ENCODE measurements at regions not wholly inside any gene's neighbourhood (a gene's known extent, or its start where the extent isn't known, plus 50 kb on each side); places are given as distances from the start of the nearest gene placed in this dataset.

DNA sequence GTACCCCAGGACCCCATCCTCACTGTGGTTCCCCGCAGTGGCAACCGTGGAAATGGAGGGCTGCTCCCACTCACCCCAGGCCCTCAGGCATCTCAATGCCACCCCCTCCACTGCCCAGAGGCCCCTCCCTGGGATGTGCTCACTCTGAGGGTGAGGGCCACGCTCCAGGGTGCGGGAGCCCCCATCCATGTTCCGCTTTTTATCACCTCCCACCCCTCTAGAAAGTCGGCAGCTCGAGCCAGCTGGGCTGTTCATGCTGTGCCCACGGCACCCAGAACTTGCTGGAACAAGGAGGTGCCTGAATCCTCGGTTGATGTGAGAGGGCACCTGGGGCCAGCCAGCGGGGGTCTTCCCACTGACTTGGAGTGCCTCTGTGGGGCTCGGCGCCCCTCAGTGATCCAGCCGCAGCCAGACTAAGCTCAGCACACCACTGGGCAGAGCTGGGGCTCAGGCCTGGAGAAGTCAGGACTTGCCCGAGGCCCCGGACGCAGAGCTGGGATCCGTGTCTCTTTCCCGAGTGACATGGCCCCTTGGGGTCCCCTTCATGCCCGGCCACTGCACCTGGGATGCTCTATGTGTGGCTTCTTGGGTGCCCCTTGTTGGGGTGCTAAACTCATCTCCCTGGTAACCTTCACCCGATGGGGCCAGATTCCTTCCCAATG is 143.1 kb upstream of the GSE1 start:
- TF ChIP-seq, protein P1, sequence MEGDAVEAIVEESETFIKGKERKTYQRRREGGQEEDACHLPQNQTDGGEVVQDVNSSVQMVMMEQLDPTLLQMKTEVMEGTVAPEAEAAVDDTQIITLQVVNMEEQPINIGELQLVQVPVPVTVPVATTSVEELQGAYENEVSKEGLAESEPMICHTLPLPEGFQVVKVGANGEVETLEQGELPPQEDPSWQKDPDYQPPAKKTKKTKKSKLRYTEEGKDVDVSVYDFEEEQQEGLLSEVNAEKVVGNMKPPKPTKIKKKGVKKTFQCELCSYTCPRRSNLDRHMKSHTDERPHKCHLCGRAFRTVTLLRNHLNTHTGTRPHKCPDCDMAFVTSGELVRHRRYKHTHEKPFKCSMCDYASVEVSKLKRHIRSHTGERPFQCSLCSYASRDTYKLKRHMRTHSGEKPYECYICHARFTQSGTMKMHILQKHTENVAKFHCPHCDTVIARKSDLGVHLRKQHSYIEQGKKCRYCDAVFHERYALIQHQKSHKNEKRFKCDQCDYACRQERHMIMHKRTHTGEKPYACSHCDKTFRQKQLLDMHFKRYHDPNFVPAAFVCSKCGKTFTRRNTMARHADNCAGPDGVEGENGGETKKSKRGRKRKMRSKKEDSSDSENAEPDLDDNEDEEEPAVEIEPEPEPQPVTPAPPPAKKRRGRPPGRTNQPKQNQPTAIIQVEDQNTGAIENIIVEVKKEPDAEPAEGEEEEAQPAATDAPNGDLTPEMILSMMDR (IDR thresholded peaks at IDR 0.05), result no peak
- Histone ChIP-seq H3K9me3 (no peaks in the 10 kb centered on the region), H3K4me1 (ENCODE audit: control insufficient read depth in 1 of 2, insufficient read depth in 1 of 2, low read depth in 1 of 2, low read length in 1 of 2) (no peaks in the 10 kb centered on the region), H3K36me3 (no peaks in the 10 kb centered on the region), H3K4me3 (ENCODE audit: low read depth in 1 of 2, low read length in 1 of 2) (no peak overlapping the region), H3K27me3 (peaks cover 30% of the 10 kb centered on the region), H3K27ac (no peak overlapping the region)

DNA sequence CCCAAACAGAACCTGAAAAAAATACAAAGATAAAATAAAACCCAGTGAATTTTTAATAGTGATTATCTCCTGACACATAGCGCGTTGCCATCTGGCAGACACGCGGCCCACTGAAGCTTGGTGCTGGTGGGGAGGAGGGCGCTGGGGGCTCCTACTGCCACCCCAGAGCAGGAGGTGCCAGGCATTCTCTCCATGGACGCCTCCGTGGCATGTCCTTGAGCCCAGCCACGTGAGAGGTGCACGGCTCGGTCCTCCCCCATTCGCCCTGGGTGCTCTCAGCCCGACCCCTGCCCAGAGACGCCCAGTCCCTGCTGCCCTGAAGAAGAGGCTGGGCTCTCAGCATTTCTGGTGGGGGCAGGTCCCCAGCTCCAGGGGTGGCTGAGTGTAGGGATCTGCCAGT is 142.2 kb upstream of the GSE1 start:
- no peak overlapping the region for H3K27ac ChIP-seq
- TF ChIP-seq, protein P1 (IDR thresholded peaks at IDR 0.05), result no peak
- no peaks in the 10 kb centered on the region for H3K9me3 ChIP-seq
- no peak overlapping the region for H3K4me3 ChIP-seq (ENCODE audit: low read depth in 1 of 2, low read length in 1 of 2)
- H3K27me3 ChIP-seq, result peaks cover 28% of the 10 kb centered on the region
- H3K36me3 ChIP-seq, result no peaks in the 10 kb centered on the region
- H3K4me1 ChIP-seq (ENCODE audit: control insufficient read depth in 1 of 2, insufficient read depth in 1 of 2, low read depth in 1 of 2, low read length in 1 of 2), result no peaks in the 10 kb centered on the region

DNA sequence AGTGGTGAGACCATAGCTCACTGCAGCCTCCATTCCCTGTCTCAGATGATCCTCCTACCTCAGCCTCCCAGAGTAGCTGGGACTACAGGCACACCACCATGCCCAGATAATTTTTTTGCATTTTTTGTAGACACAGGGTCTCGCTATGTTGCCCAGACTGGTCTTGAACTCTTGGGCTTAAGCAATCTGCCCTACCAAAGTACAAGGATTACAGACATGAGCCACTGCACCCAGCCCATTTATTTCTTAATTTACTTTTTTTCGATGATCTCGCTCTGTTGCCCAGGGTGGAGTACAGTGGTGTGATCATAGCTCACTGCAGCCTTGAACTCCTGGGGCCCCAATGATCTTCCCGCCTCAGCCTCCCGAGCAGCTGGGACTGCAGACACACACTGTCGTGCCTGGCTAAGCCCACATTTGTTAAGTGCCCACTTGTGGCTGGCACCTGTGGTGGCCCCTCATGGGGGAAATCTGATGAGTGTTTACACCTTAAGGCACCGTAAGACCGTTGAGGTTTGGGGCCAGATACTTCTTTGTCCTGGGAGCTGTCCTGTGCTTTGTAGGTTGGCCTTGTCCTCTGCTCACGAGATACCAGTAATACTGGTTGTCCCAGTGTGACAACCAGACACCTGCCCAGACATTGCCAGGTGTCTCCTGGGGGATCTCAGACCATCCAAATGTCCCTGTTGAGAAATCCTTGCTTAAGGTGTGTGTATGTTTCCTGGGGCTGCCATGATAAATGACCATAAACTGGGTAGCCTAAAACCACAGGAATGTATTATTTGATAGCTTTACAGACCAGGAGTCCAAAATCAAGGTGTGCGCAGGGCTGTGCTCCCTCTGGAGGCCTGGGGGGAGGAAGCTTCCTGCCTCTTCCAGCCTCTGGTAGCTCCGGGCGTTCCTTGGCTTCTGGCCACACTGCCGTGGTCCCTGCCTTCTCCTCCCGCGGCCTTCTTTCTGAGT is 141.4 kb upstream of the GSE1 start:
- H3K9me3 ChIP-seq, result no peaks in the 10 kb centered on the region
- H3K27ac ChIP-seq, result no peak overlapping the region
- no peak overlapping the region for H3K4me3 ChIP-seq (ENCODE audit: low read depth in 1 of 2, low read length in 1 of 2)
- H3K27me3 ChIP-seq, result peaks cover 28% of the 10 kb centered on the region
- no peaks in the 10 kb centered on the region for H3K4me1 ChIP-seq (ENCODE audit: control insufficient read depth in 1 of 2, insufficient read depth in 1 of 2, low read depth in 1 of 2, low read length in 1 of 2)
- no peaks in the 10 kb centered on the region for H3K36me3 ChIP-seq
- TF ChIP-seq, protein P1 (IDR thresholded peaks at IDR 0.05), result no peak

DNA sequence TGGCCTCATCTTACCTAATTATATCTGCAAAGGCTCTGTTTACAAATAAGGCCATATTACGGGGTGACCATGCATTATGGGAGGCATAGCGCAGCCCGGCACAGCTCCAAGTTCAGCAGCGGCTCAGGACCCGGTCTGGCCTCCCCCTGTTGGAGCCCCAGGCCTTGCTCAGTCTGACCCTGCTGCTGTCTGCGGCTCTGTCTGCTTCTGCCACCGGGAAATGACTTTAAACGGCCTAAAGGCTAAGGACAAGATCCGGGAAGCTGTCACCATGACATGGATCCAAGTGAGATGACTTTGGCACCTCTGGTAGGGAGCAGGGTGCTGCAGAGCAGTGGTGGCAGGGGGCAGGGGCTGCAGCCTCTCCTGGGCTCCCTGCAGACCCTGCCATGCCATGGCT is 140.6 kb upstream of the GSE1 start:
- peaks cover 28% of the 10 kb centered on the region for H3K27me3 ChIP-seq

DNA sequence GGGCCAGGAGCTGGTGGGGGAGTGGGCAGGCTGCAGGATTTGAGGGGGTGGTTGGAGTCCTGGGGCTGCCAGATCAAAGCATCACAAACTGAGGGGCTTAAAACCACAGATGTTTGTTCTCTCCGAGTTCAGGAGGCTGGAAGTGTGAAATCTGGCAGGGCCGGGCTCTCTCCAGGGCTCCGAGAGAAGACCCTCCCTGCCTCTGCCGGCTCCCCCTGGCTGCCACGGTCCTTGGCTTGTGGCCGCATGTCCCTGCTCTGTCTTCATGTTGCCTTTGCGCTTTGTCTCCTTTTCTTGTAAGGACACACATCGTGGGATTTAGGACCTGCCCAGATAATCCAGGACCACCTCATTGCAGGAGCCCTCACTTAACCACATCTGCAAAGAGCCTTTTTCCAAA is 139.8 kb upstream of the GSE1 start:
- H3K27me3 ChIP-seq, result peaks cover 28% of the 10 kb centered on the region
- H3K4me1 ChIP-seq (ENCODE audit: control insufficient read depth in 1 of 2, insufficient read depth in 1 of 2, low read depth in 1 of 2, low read length in 1 of 2), result no peaks in the 10 kb centered on the region
- TF ChIP-seq, protein P1 (IDR thresholded peaks at IDR 0.05), result no peak
- no peaks in the 10 kb centered on the region for H3K36me3 ChIP-seq
- no peak overlapping the region for H3K4me3 ChIP-seq (ENCODE audit: low read depth in 1 of 2, low read length in 1 of 2)
- no peak overlapping the region for H3K27ac ChIP-seq
- no peaks in the 10 kb centered on the region for H3K9me3 ChIP-seq

More for the DNA sequence above, 140.6 kb upstream of the GSE1 start:
- no peak overlapping the region for H3K27ac ChIP-seq
- no peaks in the 10 kb centered on the region for H3K4me1 ChIP-seq (ENCODE audit: control insufficient read depth in 1 of 2, insufficient read depth in 1 of 2, low read depth in 1 of 2, low read length in 1 of 2)
- TF ChIP-seq, protein P1 (IDR thresholded peaks at IDR 0.05), result no peak
- no peak overlapping the region for H3K4me3 ChIP-seq (ENCODE audit: low read depth in 1 of 2, low read length in 1 of 2)
- H3K9me3 ChIP-seq, result no peaks in the 10 kb centered on the region
- H3K36me3 ChIP-seq, result no peaks in the 10 kb centered on the region
